ENCODE measurements at regions not wholly inside any gene's neighbourhood (a gene's known extent, or its start where the extent isn't known, plus 50 kb on each side); places are given as distances from the start of the nearest gene placed in this dataset.

DNA sequence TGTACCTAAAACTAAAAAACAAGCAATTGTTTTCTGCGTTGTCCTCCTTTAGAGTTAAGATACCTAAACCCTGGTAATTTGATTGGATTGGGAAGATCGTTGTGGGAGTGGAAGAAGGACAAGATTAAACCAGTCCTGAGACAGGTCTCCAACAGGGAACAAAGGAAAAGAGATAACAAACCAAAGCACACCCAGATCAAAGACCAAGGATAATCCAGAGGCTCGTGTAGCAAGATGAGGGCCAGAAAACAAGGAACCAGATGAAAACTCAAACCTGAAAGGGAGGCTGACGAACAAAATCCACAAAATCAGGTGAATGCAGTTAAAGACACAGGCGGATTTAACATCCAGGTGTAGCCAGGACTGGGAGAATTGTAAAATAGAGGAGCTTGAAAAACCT, 618.1 kb downstream of the SLCO4C1 start:
- Histone ChIP-seq H3K36me3 (ENCODE audit: control insufficient read depth in 1 of 2, insufficient read depth in 2 of 2, low read depth in 1 of 2, low read length in 2 of 2) (no peaks in the 10 kb centered on the region), H2AFZ (ENCODE audit: low read depth, low read length) (no peak overlapping the region), H3K27ac (ENCODE audit: low read length, poor library complexity, severe bottlenecking) (no peak overlapping the region), H2AK5ac (ENCODE audit: low read length, severe bottlenecking) (no peak overlapping the region), H3K9me3 (ENCODE audit: control insufficient read depth, low read length) (no peaks in the 10 kb centered on the region), H3K18ac (ENCODE audit: low read depth in 1 of 2, low read length in 2 of 2) (no peak overlapping the region), H3K79me1 (replicated peaks; ENCODE audit: low read length, poor library complexity, severe bottlenecking) (no peaks in the 10 kb centered on the region), H4K91ac (ENCODE audit: low read length) (no peak overlapping the region), H3K4ac (ENCODE audit: low read depth in 1 of 2, low read length in 2 of 2) (no peak overlapping the region), H4K8ac (ENCODE audit: low read length) (no peak overlapping the region), H2BK120ac (ENCODE audit: low read depth, low read length) (no peak overlapping the region), H2BK5ac (ENCODE audit: low read depth, low read length, poor library complexity, severe bottlenecking) (no peak overlapping the region), H3K27me3 (ENCODE audit: control insufficient read depth in 1 of 2, insufficient read depth in 1 of 2, low read length in 2 of 2) (no peaks in the 10 kb centered on the region), H3K23ac (ENCODE audit: low read length in 2 of 2) (no peak overlapping the region), H3K9ac (ENCODE audit: low read length) (no peak overlapping the region), H2BK15ac (ENCODE audit: low read depth, poor library complexity, severe bottlenecking) (no peak overlapping the region), H2BK12ac (ENCODE audit: low read length in 2 of 2) (no peak overlapping the region), H3K14ac (ENCODE audit: low read length in 2 of 2) (no peak overlapping the region), H3K4me3 (ENCODE audit: insufficient read depth in 1 of 2, low read depth in 1 of 2, low read length in 2 of 2) (no peak overlapping the region), H3K4me2 (ENCODE audit: low read length, poor library complexity, severe bottlenecking) (no peak overlapping the region), H3K4me1 (ENCODE audit: control insufficient read depth, insufficient read depth, low read depth, low read length) (peaks cover 2% of the 10 kb centered on the region)
- whole genome bisulfite sequencing, result 59% methylated on average over 4 of the region's 5 CpGs
- no peak for DNase-seq

DNA sequence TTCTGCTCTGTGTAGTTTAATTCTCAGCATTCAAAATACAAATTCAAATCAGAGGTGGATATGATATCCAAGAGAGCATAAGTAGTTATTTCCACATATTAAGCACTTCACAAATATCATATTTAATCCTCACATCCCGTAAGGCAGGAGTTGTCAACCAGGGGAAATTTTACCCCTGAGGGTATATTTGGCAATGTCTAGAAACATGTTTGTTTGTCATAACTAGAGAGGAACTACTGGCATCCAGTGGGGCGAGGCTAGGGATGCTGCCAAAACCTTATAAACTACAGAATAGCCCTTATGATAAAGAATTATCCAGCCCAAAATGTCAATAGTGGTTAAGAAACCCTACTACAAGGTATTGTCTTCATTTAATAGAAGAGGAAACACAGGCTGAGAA, 619.4 kb downstream of the SLCO4C1 start:
- Histone ChIP-seq H3K36me3 (ENCODE audit: control insufficient read depth in 1 of 2, insufficient read depth in 2 of 2, low read depth in 1 of 2, low read length in 2 of 2) (no peaks in the 10 kb centered on the region), H3K23ac (ENCODE audit: low read length in 2 of 2) (no peak overlapping the region), H3K4me1 (ENCODE audit: control insufficient read depth, insufficient read depth, low read depth, low read length) (peaks cover 2% of the 10 kb centered on the region), H2BK5ac (ENCODE audit: low read depth, low read length, poor library complexity, severe bottlenecking) (no peak overlapping the region), H2AK5ac (ENCODE audit: low read length, severe bottlenecking) (no peak overlapping the region), H3K18ac (ENCODE audit: low read depth in 1 of 2, low read length in 2 of 2) (no peak overlapping the region), H3K27me3 (ENCODE audit: control insufficient read depth in 1 of 2, insufficient read depth in 1 of 2, low read length in 2 of 2) (no peaks in the 10 kb centered on the region), H3K9ac (ENCODE audit: low read length) (no peak overlapping the region), H3K4me2 (ENCODE audit: low read length, poor library complexity, severe bottlenecking) (no peak overlapping the region), H2BK120ac (ENCODE audit: low read depth, low read length) (no peak overlapping the region), H4K8ac (ENCODE audit: low read length) (no peak overlapping the region), H3K4ac (ENCODE audit: low read depth in 1 of 2, low read length in 2 of 2) (no peak overlapping the region), H3K79me1 (replicated peaks; ENCODE audit: low read length, poor library complexity, severe bottlenecking) (no peaks in the 10 kb centered on the region), H3K4me3 (ENCODE audit: insufficient read depth in 1 of 2, low read depth in 1 of 2, low read length in 2 of 2) (no peak overlapping the region), H2AFZ (ENCODE audit: low read depth, low read length) (no peak overlapping the region), H2BK15ac (ENCODE audit: low read depth, poor library complexity, severe bottlenecking) (no peak overlapping the region), H4K91ac (ENCODE audit: low read length) (no peak overlapping the region), H2BK12ac (ENCODE audit: low read length in 2 of 2) (no peak overlapping the region), H3K9me3 (ENCODE audit: control insufficient read depth, low read length) (no peaks in the 10 kb centered on the region), H3K27ac (ENCODE audit: low read length, poor library complexity, severe bottlenecking) (no peak overlapping the region), H3K14ac (ENCODE audit: low read length in 2 of 2) (no peak overlapping the region)
- no peak for DNase-seq
- 100% methylated on average over 1 of the region's 2 CpGs for WGBS

DNA sequence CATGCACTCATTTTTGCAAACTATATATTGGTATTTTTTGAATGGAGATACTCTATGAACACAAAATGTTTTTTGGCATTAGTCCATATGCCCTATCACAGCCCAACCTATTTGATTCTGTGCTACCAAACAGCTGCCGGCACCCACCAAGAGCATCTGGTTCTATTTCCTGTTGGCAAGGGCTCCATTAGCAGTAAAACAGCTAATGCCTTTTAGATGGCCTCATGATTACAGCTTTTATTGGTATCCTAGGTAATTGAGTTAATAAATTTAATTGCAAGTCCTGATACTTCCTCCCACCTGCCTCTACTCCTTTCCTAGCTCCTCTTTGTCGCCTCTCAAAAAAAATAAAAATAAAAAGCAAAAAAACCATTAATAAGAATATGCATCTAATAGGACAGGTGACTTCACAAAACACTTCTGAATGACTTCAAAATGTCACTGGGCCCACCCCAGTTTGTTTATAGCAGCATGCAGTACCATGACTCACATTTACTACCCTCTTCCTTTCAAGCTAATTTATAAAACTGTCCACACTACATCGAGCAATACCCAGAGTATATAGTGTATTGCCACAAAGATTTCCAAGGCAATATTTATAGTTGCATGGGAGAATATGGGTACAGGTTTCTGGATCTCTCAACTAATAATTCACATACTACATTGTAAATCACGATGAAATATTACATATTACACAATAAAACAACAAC, 620.4 kb downstream of the SLCO4C1 start:
- peaks cover 2% of the 10 kb centered on the region for H3K4me1 ChIP-seq (ENCODE audit: control insufficient read depth, insufficient read depth, low read depth, low read length)
- H3K9me3 ChIP-seq (ENCODE audit: control insufficient read depth, low read length), result no peaks in the 10 kb centered on the region
- H3K4me2 ChIP-seq (ENCODE audit: low read length, poor library complexity, severe bottlenecking), result no peak overlapping the region
- H3K9ac ChIP-seq (ENCODE audit: low read length), result no peak overlapping the region
- H3K27me3 ChIP-seq (ENCODE audit: control insufficient read depth in 1 of 2, insufficient read depth in 1 of 2, low read length in 2 of 2), result no peaks in the 10 kb centered on the region
- no peak overlapping the region for H2BK12ac ChIP-seq (ENCODE audit: low read length in 2 of 2)
- H3K23ac ChIP-seq (ENCODE audit: low read length in 2 of 2), result no peak overlapping the region
- H3K18ac ChIP-seq (ENCODE audit: low read depth in 1 of 2, low read length in 2 of 2), result no peak overlapping the region
- no peak overlapping the region for H4K91ac ChIP-seq (ENCODE audit: low read length)
- no peak overlapping the region for H2BK5ac ChIP-seq (ENCODE audit: low read depth, low read length, poor library complexity, severe bottlenecking)
- no peak overlapping the region for H3K4me3 ChIP-seq (ENCODE audit: insufficient read depth in 1 of 2, low read depth in 1 of 2, low read length in 2 of 2)
- no peaks in the 10 kb centered on the region for H3K79me1 ChIP-seq (replicated peaks; ENCODE audit: low read length, poor library complexity, severe bottlenecking)
- no peak overlapping the region for H2BK120ac ChIP-seq (ENCODE audit: low read depth, low read length)
- no CpG with 5 or more reads among the region's 4 CpGs for WGBS
- no peak for DNase-seq
- no peak overlapping the region for H2AFZ ChIP-seq (ENCODE audit: low read depth, low read length)
- H2AK5ac ChIP-seq (ENCODE audit: low read length, severe bottlenecking), result no peak overlapping the region
- H3K14ac ChIP-seq (ENCODE audit: low read length in 2 of 2), result no peak overlapping the region
- no peak overlapping the region for H3K4ac ChIP-seq (ENCODE audit: low read depth in 1 of 2, low read length in 2 of 2)
- H2BK15ac ChIP-seq (ENCODE audit: low read depth, poor library complexity, severe bottlenecking), result no peak overlapping the region
- no peak overlapping the region for H3K27ac ChIP-seq (ENCODE audit: low read length, poor library complexity, severe bottlenecking)
- no peak overlapping the region for H4K8ac ChIP-seq (ENCODE audit: low read length)
- no peaks in the 10 kb centered on the region for H3K36me3 ChIP-seq (ENCODE audit: control insufficient read depth in 1 of 2, insufficient read depth in 2 of 2, low read depth in 1 of 2, low read length in 2 of 2)

DNA sequence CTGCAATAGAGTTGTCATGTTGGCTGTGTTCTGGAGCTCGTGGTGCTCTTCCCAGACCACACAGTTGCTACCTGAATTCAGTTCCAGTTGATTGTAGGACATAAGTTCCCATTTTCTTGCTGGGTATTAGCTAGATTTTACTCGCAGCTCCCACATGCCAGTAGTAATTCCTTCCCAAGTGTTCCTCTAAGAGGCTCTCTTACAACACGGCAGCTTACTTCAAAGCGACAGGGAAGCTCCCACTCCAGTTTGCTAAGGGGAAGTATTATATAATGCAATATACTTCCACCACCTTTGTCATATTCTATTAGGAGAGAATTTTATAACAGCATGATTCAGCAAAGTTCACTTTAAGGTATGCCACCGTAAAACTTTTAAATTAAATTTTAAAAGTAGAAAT, 623.0 kb downstream of the SLCO4C1 start:
- Histone ChIP-seq H2BK5ac (ENCODE audit: low read depth, low read length, poor library complexity, severe bottlenecking) (no peak overlapping the region), H3K18ac (ENCODE audit: low read depth in 1 of 2, low read length in 2 of 2) (no peak overlapping the region), H3K36me3 (ENCODE audit: control insufficient read depth in 1 of 2, insufficient read depth in 2 of 2, low read depth in 1 of 2, low read length in 2 of 2) (no peaks in the 10 kb centered on the region), H2BK120ac (ENCODE audit: low read depth, low read length) (no peak overlapping the region), H3K9me3 (ENCODE audit: control insufficient read depth, low read length) (no peaks in the 10 kb centered on the region), H3K4me2 (ENCODE audit: low read length, poor library complexity, severe bottlenecking) (no peak overlapping the region), H2BK12ac (ENCODE audit: low read length in 2 of 2) (no peak overlapping the region), H3K14ac (ENCODE audit: low read length in 2 of 2) (no peak overlapping the region), H4K91ac (ENCODE audit: low read length) (no peak overlapping the region), H3K4ac (ENCODE audit: low read depth in 1 of 2, low read length in 2 of 2) (no peak overlapping the region), H3K4me3 (ENCODE audit: insufficient read depth in 1 of 2, low read depth in 1 of 2, low read length in 2 of 2) (no peak overlapping the region), H4K8ac (ENCODE audit: low read length) (no peak overlapping the region), H2BK15ac (ENCODE audit: low read depth, poor library complexity, severe bottlenecking) (no peak overlapping the region), H3K9ac (ENCODE audit: low read length) (no peak overlapping the region), H3K79me1 (replicated peaks; ENCODE audit: low read length, poor library complexity, severe bottlenecking) (no peaks in the 10 kb centered on the region), H2AFZ (ENCODE audit: low read depth, low read length) (no peak overlapping the region), H3K27ac (ENCODE audit: low read length, poor library complexity, severe bottlenecking) (no peak overlapping the region), H3K4me1 (ENCODE audit: control insufficient read depth, insufficient read depth, low read depth, low read length) (no peaks in the 10 kb centered on the region), H3K23ac (ENCODE audit: low read length in 2 of 2) (no peak overlapping the region), H2AK5ac (ENCODE audit: low read length, severe bottlenecking) (no peak overlapping the region), H3K27me3 (ENCODE audit: control insufficient read depth in 1 of 2, insufficient read depth in 1 of 2, low read length in 2 of 2) (no peaks in the 10 kb centered on the region)
- DNase-seq, result no peak
- WGBS, result 100% methylated on average over 1 of the region's 5 CpGs

All from mesenchymal stem cell (in vitro differentiated cells and primary cell).